DND-41 (cell line): ENCODE measurements at regions not wholly inside any gene's neighbourhood (a gene's known extent, or its start where the extent isn't known, plus 50 kb on each side); places are given as distances from the start of the nearest gene placed in this dataset.

Source experiments
- CTCF ChIP-seq: IDR thresholded peaks from 2 replicates; pipeline ENCODE4 v1.5.1; 2012; ENCODE audit warnings: borderline replicate concordance, low read length, moderate library complexity, mild to moderate bottlenecking; ENCODE audit not compliant: poor library complexity, severe bottlenecking; ENCODE audit errors: extremely low read depth
- EZH2 ChIP-seq: IDR thresholded peaks from 3 replicates; pipeline ENCODE4 v1.6.1; 2012; ENCODE audit warnings: borderline replicate concordance, low read depth, mild to moderate bottlenecking, moderate library complexity, low read length, inconsistent platforms; ENCODE audit not compliant: severe bottlenecking

DNA sequence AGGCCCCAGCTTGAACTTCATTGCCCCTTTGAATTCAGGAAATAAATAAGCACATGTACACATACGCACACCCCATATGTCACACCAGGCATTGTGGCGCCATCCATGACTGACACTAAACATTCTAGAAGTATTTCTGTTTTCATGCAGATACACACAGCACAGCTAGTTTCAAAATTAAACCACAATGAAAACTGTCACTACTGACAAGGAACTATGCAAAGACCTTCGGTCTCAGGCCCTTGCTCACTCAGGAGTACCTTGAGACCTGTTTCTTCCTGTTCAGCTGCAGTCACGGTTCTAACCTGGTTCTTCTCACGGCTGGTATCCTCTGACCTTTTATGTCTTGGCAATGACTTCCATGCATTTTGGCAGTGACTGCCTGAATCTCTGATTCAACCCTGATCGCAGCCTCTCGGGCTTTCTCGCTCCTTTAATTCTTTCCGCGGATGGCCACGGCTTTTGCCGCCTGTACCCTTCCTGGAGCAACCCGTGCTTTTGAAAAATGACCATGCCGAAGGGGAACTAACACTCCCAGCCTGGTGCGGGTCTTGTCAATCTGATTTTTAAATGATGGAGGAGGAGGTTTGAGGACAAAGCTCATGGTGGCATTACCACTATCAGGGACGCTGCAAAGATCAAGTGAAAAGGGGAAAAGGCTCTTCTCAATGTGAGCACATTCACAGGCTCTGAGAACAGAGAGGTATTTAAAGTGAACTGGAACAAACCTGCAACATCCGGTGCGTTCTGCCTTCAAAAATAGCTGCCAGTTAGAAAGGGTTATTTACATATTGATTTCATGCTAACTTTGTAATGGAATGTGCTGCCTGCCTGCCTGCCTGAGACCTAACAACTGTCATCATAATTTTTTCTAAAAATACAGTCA, 384.6 kb downstream of the RRAGC start:
- TF ChIP-seq CTCF = no peak
- no peak for TF ChIP-seq EZH2
